Stomach smooth muscle (tissue), 2 donors: ENCODE measurements at regions not wholly inside any gene's neighbourhood (a gene's known extent, or its start where the extent isn't known, plus 50 kb on each side); places are given as distances from the start of the nearest gene placed in this dataset.

Experiments used
- H3K27ac ChIP-seq: one replicate; pipeline ENCODE4 v1.7.0; 2013; ENCODE audit warnings: mild to moderate bottlenecking, low read length, inconsistent platforms
- H3K27me3 ChIP-seq, 2 donors: one replicate each; pipeline ENCODE4 v1.7.0; 2013; ENCODE audit warnings: low read length in 2 of 2; ENCODE audit not compliant: insufficient read depth in 2 of 2, control insufficient read depth in 1 of 2
- H3K36me3 ChIP-seq, 2 donors: one replicate each; pipeline ENCODE4 v1.7.0; 2013; ENCODE audit warnings: low read length in 2 of 2; ENCODE audit not compliant: control insufficient read depth in 2 of 2, insufficient read depth in 2 of 2
- H3K4me1 ChIP-seq: one replicate; pipeline ENCODE4 v1.7.0; 2013; ENCODE audit warnings: low read length; ENCODE audit not compliant: control insufficient read depth, insufficient read depth
- H3K4me3 ChIP-seq, 2 donors: one replicate each; pipeline ENCODE4 v1.7.0; 2013; ENCODE audit warnings: low read length in 2 of 2
- H3K9ac ChIP-seq, 2 donors: one replicate each; pipeline ENCODE4 v1.7.0; 2013; ENCODE audit warnings: low read length in 2 of 2, mild to moderate bottlenecking in 1 of 2
- H3K9me3 ChIP-seq, 2 donors: one replicate each; pipeline ENCODE4 v1.7.0; 2013; ENCODE audit warnings: low read length in 2 of 2; ENCODE audit not compliant: control insufficient read depth in 2 of 2
- donor health status: healthy.
- donor health status: Pancreatic carcinoma.

DNA sequence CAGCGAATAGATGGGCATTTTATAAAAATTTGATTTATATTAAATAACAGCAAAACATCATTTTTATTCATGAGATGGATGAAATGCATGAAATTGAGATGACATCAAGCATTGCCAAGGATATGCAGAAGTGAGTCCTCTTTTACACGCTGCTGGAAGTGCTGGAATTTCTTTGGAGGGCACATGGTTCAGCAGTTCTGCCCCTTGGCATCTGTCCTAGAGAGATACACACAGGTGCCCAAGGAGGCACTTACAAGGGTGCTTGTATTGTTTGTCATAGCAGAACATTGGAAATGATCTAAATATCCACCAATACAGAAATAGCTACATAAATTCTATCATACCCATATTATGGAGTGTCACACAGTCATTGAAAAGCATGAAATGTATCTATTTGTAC is 441.1 kb upstream of the TMPO start:
- Histone ChIP-seq H3K4me3 (no peak overlapping the region), H3K27me3 (no peaks in the 10 kb centered on the region), H3K27ac (no peak overlapping the region), H3K36me3 (no peaks in the 10 kb centered on the region), H3K9me3 (no peaks in the 10 kb centered on the region), H3K4me1 (no peaks in the 10 kb centered on the region), H3K9ac (no peak overlapping the region)

DNA sequence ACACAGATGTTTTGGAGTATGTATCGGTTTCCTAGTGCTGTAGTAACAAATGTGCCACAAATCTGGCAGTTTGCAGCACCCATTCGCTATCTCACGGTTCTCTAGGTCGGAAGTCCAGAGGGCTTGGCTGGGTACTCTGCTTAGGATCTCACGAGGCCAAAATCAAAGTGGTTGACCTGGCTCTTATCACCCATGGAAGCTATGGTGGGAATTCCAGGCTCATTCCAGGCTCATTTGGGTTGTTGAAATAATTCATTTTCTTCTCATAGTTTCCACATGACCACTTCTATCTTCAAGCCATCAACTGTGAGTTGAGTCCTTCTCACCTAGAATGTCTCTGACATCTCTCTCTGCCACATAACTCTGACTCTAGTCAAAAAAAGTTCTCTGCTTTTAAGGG is 431.0 kb upstream of the TMPO start:
- H3K4me1 ChIP-seq = no peaks in the 10 kb centered on the region
- H3K36me3 ChIP-seq = no peaks in the 10 kb centered on the region
- H3K9me3 ChIP-seq = no peaks in the 10 kb centered on the region
- no peak overlapping the region for H3K4me3 ChIP-seq
- H3K27me3 ChIP-seq = no peaks in the 10 kb centered on the region
- no peak overlapping the region for H3K9ac ChIP-seq
- no peak overlapping the region for H3K27ac ChIP-seq

DNA sequence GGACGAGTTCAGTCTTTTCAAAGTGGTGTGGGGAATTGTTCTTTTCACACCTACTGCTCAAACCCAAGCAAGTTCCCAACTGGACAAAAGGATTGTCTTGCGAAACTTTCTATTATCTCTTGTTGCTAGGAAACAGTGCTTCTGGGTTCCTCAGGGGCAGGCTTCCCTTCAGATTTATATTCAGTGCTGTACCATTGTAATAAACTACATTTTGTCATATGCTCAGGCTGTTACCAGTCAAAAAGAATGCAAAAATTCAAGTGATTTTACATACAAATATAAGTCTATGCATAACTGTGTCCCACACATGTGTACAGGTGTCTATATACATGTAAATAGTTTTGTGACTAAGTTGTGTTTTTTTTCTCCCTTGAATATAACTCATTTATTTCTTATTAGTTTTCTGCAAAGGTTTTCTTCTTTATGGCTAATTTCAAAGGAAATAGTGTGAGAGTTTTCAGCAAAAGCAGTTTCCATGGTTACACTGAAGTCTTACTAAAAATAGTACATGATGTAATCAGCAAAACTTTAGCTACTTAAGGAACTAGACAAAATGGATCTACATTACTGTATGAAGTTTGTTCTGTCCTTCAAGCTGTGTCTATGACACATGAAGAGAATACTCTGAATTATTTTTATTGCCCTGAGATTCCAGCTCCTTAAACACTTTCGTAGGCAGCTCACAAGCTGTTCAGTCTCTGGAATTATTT is 430.2 kb upstream of the TMPO start:
- Histone ChIP-seq H3K27ac (no peak overlapping the region), H3K9ac (no peak overlapping the region), H3K36me3 (no peaks in the 10 kb centered on the region), H3K4me3 (no peak overlapping the region), H3K4me1 (no peaks in the 10 kb centered on the region), H3K9me3 (no peaks in the 10 kb centered on the region), H3K27me3 (no peaks in the 10 kb centered on the region)

DNA sequence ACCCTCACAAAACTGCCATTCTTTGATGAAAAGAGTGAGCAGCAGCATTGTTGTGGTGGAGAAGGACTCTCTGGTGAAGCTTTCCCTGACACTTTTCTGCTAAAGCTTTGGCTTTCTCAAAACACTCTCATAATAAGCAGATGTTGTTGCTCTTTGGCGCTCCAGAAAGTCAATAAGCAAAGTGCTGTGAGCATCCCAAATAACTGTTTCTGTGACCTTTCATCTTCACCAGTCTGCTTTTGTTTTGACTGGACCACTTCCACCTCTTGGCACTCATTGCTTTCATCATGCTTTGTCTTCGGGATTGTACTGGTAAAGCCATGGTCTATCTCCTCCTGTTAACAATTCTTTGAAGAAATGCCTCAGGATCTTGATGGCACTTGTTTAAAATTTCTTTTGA is 424.7 kb upstream of the TMPO start:
- no peaks in the 10 kb centered on the region for H3K4me1 ChIP-seq
- H3K27ac ChIP-seq = no peak overlapping the region
- H3K9me3 ChIP-seq = no peaks in the 10 kb centered on the region
- no peak overlapping the region for H3K9ac ChIP-seq
- H3K4me3 ChIP-seq = no peak overlapping the region
- H3K27me3 ChIP-seq = no peaks in the 10 kb centered on the region
- H3K36me3 ChIP-seq = no peaks in the 10 kb centered on the region

DNA sequence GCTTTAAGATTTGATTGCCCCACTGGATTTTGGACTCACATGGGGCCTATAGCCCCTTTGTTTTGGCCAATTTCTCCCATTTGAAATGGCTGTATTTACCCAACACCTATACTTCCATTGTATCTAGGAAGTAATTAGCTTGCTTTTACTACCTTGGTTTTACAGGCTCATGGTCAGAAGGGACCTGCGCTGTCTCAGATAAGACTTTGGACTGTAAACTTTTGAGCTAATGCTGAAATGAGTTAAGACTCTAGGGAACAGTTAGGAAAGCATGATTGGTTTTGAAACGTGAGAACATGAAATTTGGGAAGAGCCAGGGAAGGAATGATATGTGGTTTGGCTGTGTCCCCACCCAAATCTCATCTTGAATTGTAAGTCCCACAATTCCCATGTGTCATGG is 419.0 kb upstream of the TMPO start:
- H3K4me3 ChIP-seq = no peak overlapping the region
- no peak overlapping the region for H3K9ac ChIP-seq
- no peaks in the 10 kb centered on the region for H3K4me1 ChIP-seq
- no peaks in the 10 kb centered on the region for H3K36me3 ChIP-seq
- H3K9me3 ChIP-seq = no peaks in the 10 kb centered on the region
- no peak overlapping the region for H3K27ac ChIP-seq
- H3K27me3 ChIP-seq = no peaks in the 10 kb centered on the region

DNA sequence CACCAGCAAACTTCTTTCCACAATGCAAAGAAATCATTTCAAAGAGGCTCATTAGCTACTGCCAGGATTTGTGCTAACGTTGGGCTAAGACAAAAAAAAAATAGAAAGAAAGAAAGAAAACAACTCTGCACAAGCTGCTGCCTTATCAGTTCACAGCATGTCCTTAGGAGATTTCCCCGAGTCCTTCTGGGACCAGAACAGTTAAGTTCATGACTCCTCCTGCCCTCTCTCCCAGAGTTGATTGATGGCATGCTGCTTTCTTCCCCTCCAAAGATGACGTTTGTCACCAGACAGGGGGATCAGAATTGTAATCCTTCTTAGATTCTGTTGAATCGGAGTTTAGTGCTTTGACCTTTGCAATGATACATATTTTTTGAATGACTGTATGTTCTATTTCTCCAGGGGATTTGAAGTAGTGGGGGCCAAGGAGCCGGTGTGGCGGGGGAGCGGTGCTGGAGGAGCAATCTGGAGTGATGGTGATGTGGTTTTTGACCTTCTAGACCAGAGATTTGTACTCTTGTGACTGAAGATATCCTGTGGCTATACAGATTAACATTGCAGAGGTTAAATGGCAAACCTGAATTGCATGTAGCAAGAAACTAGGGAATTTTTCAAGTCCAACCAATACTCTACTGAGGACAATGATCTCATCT is 409.2 kb upstream of the TMPO start:
- H3K9ac ChIP-seq = no peak overlapping the region
- H3K36me3 ChIP-seq = no peaks in the 10 kb centered on the region
- H3K4me3 ChIP-seq = no peak overlapping the region
- H3K27me3 ChIP-seq = no peaks in the 10 kb centered on the region
- no peak overlapping the region for H3K27ac ChIP-seq
- no peaks in the 10 kb centered on the region for H3K9me3 ChIP-seq
- H3K4me1 ChIP-seq = no peaks in the 10 kb centered on the region

DNA sequence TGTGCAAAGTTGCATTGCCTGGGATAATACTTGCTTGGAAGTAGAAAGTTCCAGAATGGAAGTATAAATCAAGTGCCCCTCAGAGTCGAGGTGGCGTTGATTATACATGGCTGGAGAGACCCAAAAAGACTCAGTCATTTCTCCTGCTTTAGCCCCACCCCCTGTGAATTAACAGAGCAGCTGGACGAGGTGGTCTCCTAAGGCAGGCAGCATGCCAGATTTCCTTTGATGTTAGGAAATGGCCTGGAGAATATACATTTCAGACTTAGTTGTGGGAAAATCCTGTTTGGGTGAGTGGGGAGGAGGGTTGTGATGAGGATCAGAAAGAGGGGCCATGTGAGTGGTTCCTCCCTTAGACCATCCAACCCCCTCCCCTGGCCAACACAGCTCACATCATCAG is 406.1 kb upstream of the TMPO start:
- Histone ChIP-seq H3K36me3 (no peaks in the 10 kb centered on the region), H3K27me3 (no peaks in the 10 kb centered on the region), H3K27ac (no peak overlapping the region), H3K9me3 (no peaks in the 10 kb centered on the region), H3K4me1 (no peaks in the 10 kb centered on the region), H3K9ac (no peak overlapping the region), H3K4me3 (no peak overlapping the region)

DNA sequence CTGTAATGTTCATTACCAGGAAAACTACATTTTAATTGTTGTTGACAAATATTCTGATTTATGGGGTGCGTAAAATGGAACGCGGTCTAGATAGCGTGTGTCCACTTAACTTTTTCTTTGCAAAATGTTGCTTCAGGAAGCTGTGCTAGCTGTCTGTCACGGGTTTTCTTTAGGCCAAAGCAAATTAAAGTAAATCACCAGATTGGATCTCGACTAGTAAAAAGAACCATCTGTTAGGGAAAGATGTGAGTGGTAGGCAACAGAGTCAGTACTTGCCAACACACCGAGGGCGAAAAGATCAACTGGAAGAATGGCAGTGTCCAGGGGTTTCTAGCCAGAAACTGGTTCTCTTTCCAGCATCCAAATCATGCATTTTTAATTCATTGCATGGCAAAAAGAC is 404.9 kb upstream of the TMPO start:
- H3K4me1 ChIP-seq = no peaks in the 10 kb centered on the region
- H3K9me3 ChIP-seq = no peaks in the 10 kb centered on the region
- no peak overlapping the region for H3K27ac ChIP-seq
- H3K4me3 ChIP-seq = no peak overlapping the region
- H3K27me3 ChIP-seq = no peaks in the 10 kb centered on the region
- H3K9ac ChIP-seq = no peak overlapping the region
- H3K36me3 ChIP-seq = no peaks in the 10 kb centered on the region

DNA sequence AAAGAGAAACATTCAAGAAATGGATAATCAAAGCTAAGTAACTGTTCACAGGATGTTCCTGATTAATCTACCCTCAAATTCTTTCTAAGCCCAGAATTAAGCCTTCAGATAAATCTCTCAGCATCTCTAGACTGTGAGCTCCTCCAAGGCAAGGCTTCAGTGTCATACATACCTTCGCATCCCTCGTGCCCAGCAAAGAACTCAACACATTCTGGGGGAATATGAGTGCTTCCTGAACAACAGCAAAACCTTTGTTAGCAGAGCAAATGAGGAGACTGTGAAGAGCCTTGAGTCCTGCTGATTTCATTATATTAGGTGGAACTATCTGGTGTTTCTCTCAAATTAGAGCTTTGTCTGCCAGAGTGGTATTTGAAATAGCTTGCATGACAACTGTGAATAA is 401.8 kb upstream of the TMPO start:
- H3K27me3 ChIP-seq = no peaks in the 10 kb centered on the region

DNA sequence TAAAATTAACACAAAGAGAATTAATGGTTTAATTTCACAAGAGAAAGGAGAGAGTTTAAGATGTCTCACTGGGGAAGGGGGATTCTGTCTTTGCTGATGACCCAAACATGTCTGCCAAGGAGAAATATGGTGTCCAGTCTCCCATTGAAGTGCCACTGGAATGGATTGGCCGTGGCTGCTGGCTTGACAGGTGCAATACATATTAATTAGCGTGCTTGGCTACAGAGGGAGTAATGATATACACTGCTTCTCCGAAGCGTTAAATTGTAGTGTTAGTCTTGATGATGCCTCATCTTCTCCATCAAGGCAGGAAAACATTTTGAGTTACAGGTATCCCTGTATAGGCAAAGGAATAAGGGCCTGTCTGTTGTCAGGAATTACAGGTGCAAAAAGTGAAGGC is 393.4 kb upstream of the TMPO start:
- no peak overlapping the region for H3K9ac ChIP-seq
- H3K4me3 ChIP-seq = no peak overlapping the region
- H3K36me3 ChIP-seq = no peaks in the 10 kb centered on the region
- no peak overlapping the region for H3K27ac ChIP-seq
- peaks cover 11% of the 10 kb centered on the region for H3K4me1 ChIP-seq
- peaks cover 0 to 3% of the 10 kb centered on the region in 2 donors for H3K9me3 ChIP-seq
- H3K27me3 ChIP-seq = no peaks in the 10 kb centered on the region

More for the DNA sequence above, 401.8 kb upstream of the TMPO start:
- no peak overlapping the region for H3K9ac ChIP-seq
- H3K9me3 ChIP-seq = peaks cover 0 to 3% of the 10 kb centered on the region in 2 donors
- no peaks in the 10 kb centered on the region for H3K4me1 ChIP-seq
- H3K27ac ChIP-seq = no peak overlapping the region
- H3K4me3 ChIP-seq = no peak overlapping the region
- no peaks in the 10 kb centered on the region for H3K36me3 ChIP-seq

DNA sequence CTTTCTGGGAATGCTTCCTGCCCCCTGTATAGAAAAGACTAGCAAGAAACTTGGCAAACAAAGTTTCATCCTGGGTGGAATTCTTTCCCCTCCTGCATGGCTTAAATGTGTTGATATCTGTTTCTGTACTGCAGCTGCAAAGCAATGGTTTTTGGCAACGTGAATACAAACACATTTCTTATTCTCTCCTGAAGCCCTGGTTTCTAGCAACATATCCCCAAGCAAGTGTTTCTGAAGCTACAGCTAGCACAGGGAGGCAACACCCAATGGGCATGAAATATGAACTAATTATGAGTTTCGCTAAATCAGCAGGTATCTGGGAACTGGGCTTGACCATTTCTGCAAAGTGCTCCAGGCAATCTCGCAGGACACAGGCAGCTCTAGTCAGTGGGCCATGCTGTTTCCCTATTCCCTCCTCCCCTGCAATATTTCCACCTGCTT is 392.3 kb upstream of the TMPO start:
- Histone ChIP-seq H3K27ac (peak overlapping the region; percentile 46), H3K27me3 (no peaks in the 10 kb centered on the region), H3K4me1 (peaks cover 11% of the 10 kb centered on the region), H3K36me3 (no peaks in the 10 kb centered on the region), H3K4me3 (peak overlapping the region in 1 of 2 donors; percentile 41), H3K9ac (no peak overlapping the region), H3K9me3 (peaks cover 0 to under 1% of the 10 kb centered on the region in 2 donors)
